Panc1 (cell line): ENCODE measurements at regions not wholly inside any gene's neighbourhood (a gene's known extent, or its start where the extent isn't known, plus 50 kb on each side); places are given as distances from the start of the nearest gene placed in this dataset.

Experiments
- CTCF ChIP-seq: fragments of 450-650 bp; IDR thresholded peaks from 2 replicates; pipeline ENCODE4 v1.5.1; 2017; ENCODE audit warnings: mild to moderate bottlenecking
- POLR2AphosphoS5 ChIP-seq: IDR thresholded peaks from 2 replicates; pipeline ENCODE4 v1.6.1; 2012; ENCODE audit warnings: mild to moderate bottlenecking, low read depth, low read length, moderate library complexity
- REST ChIP-seq, 2 experiments: IDR thresholded peaks; 2 replicates each; pipeline ENCODE4 v1.6.1; 2011 to 2012; ENCODE audit warnings: low read depth in 2 of 2, control low read depth in 1 of 2, low read length in 1 of 2, mild to moderate bottlenecking in 1 of 2, moderate library complexity in 1 of 2; ENCODE audit not compliant: insufficient read depth in 1 of 2

DNA sequence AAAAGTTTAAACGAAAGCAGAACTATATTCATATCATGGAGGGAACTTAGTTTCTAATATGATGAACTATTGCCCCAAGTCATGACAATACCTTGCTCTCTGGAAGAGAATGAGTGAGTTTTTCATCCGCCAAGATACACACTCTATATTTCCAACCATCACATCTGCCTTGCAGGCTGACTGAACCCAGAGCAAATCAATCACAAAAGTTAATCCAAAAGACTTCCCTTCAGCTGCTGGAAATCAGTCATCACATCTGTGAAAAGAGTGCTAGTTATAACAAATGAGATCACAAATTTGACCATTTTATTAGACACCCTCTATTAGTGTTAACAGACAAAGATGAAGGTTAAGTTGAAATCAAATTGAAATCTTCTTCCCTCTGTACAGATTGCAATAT lies 261.7 kb upstream of the PRKCQ start:
- TF ChIP-seq CTCF (no peak), POLR2AphosphoS5 (no peak), REST (IDR thresholded peaks at IDR 0.05; ENCODE audit: insufficient read depth in 1 of 2, low read depth in 2 of 2, low read length in 1 of 2) (no peak)
